ENCODE measurements at regions not wholly inside any gene's neighbourhood (a gene's known extent, or its start where the extent isn't known, plus 50 kb on each side); places are given as distances from the start of the nearest gene placed in this dataset.

DNA sequence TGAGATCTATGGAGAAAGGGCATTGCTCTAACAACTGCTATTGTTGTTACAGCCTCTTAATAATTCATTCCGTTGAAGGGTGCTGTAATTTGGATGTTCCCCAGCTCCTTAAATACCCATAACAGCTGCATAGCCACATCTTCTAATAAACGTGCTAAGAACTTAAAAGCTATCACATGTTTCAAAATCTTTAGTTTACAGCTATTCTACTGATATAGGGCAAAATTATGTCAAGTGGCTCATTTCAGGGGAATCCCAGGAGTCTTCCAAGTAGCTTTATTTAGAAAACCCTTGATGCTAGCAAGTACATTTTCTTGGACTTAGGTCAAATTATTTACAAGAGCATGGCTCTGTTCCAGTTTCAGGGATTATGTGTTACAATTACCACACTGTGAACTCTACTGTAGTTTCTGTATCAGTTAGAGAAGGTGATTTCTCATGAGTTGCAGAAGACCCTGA is 990.4 kb upstream of the ACO1 start:
- ChIA-PET CTCF (ENCODE audit: partially characterized antibody) (no interaction called here), POLR2A (ENCODE audit: partially characterized antibody) (no interaction called here)
- no peak overlapping the region for H2AFZ ChIP-seq (ENCODE audit: low read length)
- H3K56ac ChIP-seq (replicated peaks; ENCODE audit: insufficient read length, low read depth, low read length): no peak overlapping the region
- no peaks in the 10 kb centered on the region for H4K20me1 ChIP-seq (replicated peaks in 1 of 2; ENCODE audit: control insufficient read depth in 1 of 2, insufficient read depth in 2 of 2, low read length in 2 of 2)
- no peak overlapping the region for H2BK20ac ChIP-seq (ENCODE audit: low read length)
- no peak overlapping the region for H2BK5ac ChIP-seq (ENCODE audit: low read depth, low read length)
- H2AK5ac ChIP-seq (ENCODE audit: low read depth, low read length): no peak overlapping the region
- no peak overlapping the region for H3K4ac ChIP-seq (replicated peaks; ENCODE audit: insufficient read length, low read depth, low read length)
- H3K4me1 ChIP-seq (replicated peaks in 1 of 4; ENCODE audit: control insufficient read depth in 3 of 4, insufficient read depth in 4 of 4, low read length in 3 of 4): no peaks in the 10 kb centered on the region
- H3K36me3 ChIP-seq (ENCODE audit: control insufficient read depth in 2 of 4, insufficient read depth in 4 of 4, low read length in 3 of 4): no peaks in the 10 kb centered on the region
- H3K4me2 ChIP-seq (ENCODE audit: insufficient read depth in 1 of 2, low read depth in 2 of 2, low read length in 2 of 2): no peak overlapping the region
- no peak overlapping the region for H4K5ac ChIP-seq (ENCODE audit: insufficient read length, low read depth, low read length)
- H3K23me2 ChIP-seq (ENCODE audit: low read depth, low read length): no peaks in the 10 kb centered on the region
- no peaks in the 10 kb centered on the region for H3K9me3 ChIP-seq (ENCODE audit: insufficient read depth in 2 of 2, low read depth in 1 of 2, low read length in 1 of 2)
- H4K8ac ChIP-seq (ENCODE audit: extremely low read depth, insufficient read depth, low read length): no peak overlapping the region
- H3K18ac ChIP-seq (ENCODE audit: extremely low read depth, low read length): no peak overlapping the region
- H3K4me3 ChIP-seq (ENCODE audit: extremely low read depth in 1 of 4, insufficient read depth in 2 of 4, low read depth in 3 of 4, low read length in 4 of 4): no peak overlapping the region
- no peaks in the 10 kb centered on the region for H3K79me1 ChIP-seq (ENCODE audit: low read depth, low read length)
- TF ChIP-seq KDM4A (IDR thresholded peaks at IDR 0.05; ENCODE audit: low read depth, low read length, severe bottlenecking): no peak
- no peak for TF ChIP-seq SRF (IDR thresholded peaks at IDR 0.05; ENCODE audit: low read depth, low read length)
- TF ChIP-seq NANOG (IDR thresholded peaks at IDR 0.05; ENCODE audit: insufficient read depth, low read depth, low read length, poor library complexity, severe bottlenecking): no peak
- FAIRE-seq: no peak
- no peak for DNase-seq (ENCODE audit: low read depth in 1 of 2, low spot score in 2 of 2)
- no peak overlapping the region for H3K27ac ChIP-seq (ENCODE audit: low read depth, low read length)
- no peaks in the 10 kb centered on the region for H3K27me3 ChIP-seq (replicated peaks in 1 of 4; ENCODE audit: control insufficient read depth in 3 of 4, extremely low read depth in 1 of 4, insufficient read depth in 3 of 4, low read length in 3 of 4)
- no peak overlapping the region for H2BK15ac ChIP-seq (ENCODE audit: low read length)
- H4K91ac ChIP-seq (replicated peaks; ENCODE audit: insufficient read length, low read length): no peak overlapping the region
- no peak overlapping the region for H2BK120ac ChIP-seq (replicated peaks; ENCODE audit: low read depth, low read length)
- no peak overlapping the region for H3K14ac ChIP-seq (ENCODE audit: insufficient read length)
- H3K9ac ChIP-seq (replicated peaks in 1 of 4; ENCODE audit: extremely low read depth in 1 of 4, low read depth in 3 of 4, low read length in 3 of 4): no peak overlapping the region
- no peak overlapping the region for H3K23ac ChIP-seq (ENCODE audit: insufficient read length)
- no peaks in the 10 kb centered on the region for H3K79me2 ChIP-seq (ENCODE audit: control insufficient read depth in 1 of 2, insufficient read depth in 2 of 2, low read length in 2 of 2)
- 81% methylated on average over 2 of the region's 2 CpGs; no CpG with 5 or more reads in 1 of the 2 experiments for WGBS, 2 experiments (ENCODE audit: extremely low coverage in 1 of 2, insufficient coverage in 1 of 2, insufficient read length in 1 of 2, insufficient replicate concordance in 2 of 2, low coverage in 1 of 2, low lambda C conversion rate in 2 of 2, missing lambda C conversion rate in 1 of 2)
- no peak overlapping the region for H2BK12ac ChIP-seq (ENCODE audit: low read depth, low read length)
